K562 (cell line): ENCODE measurements at regions not wholly inside any gene's neighbourhood (a gene's known extent, or its start where the extent isn't known, plus 50 kb on each side); places are given as distances from the start of the nearest gene placed in this dataset.

Experiments
- BCL6 ChIP-seq: fragments of 250-450 bp; sonication (Bioruptor Pico); IDR thresholded peaks from 2 replicates; pipeline ENCODE4 v1.4.0; 2020
- HEY1 ChIP-seq: fragments of 250-450 bp; sonication (Bioruptor Pico); IDR thresholded peaks from 2 replicates; pipeline ENCODE4 v1.5.0; 2020; ENCODE audit warnings: mild to moderate bottlenecking, moderate library complexity, borderline replicate concordance
- NFE2L1 ChIP-seq: fragments of 450-650 bp; IDR thresholded peaks from 2 replicates; pipeline ENCODE4 v1.6.1; 2016; ENCODE audit warnings: missing genetic modification characterization, low read depth, mild to moderate bottlenecking, missing compliant biosample characterization, moderate library complexity, borderline replicate concordance
- POLR2A ChIP-seq: fragments of 450-650 bp; conservative IDR thresholded peaks from 2 replicates; pipeline ENCODE4 v1.6.1; 2016
- SREBF1 ChIP-seq: fragments of 150-350 bp; IDR thresholded peaks from 2 replicates; pipeline ENCODE4 v1.6.1; 2014; ENCODE audit warnings: antibody characterized with exemption, low read depth, low read length, borderline replicate concordance
- ZNF232 ChIP-seq: sonication (generic); formaldehyde crosslinking; IDR thresholded peaks from 2 replicates; pipeline ENCODE4 v1.8.0; 2022; ENCODE audit warnings: mild to moderate bottlenecking, missing genetic modification reagents
- TF ChIP-seq, protein P1 (sequence below), 3 experiments: IDR thresholded peaks in 2 of 3; conservative IDR thresholded peaks in 1 of 3; 2 replicates each; pipeline ENCODE4 v1.5.1; 2011 to 2012; ENCODE audit warnings: low read length in 3 of 3, mild to moderate bottlenecking in 3 of 3, control low read depth in 2 of 3, improper control_type of control experiment in 1 of 3, inconsistent platforms in 1 of 3, low read depth in 1 of 3, mixed read lengths in 1 of 3, moderate library complexity in 1 of 3; ENCODE audit not compliant: insufficient read depth in 2 of 3
- TF ChIP-seq, protein P2 (sequence below): fragments of 450-650 bp; formaldehyde crosslinking; IDR thresholded peaks from 2 replicates; pipeline ENCODE4 v1.4.0; 2022; ENCODE audit warnings: missing genetic modification characterization

GRCh38 chr9:691825-692400 lies 149.6 kb upstream of the DMRT1 start:
- TF ChIP-seq HEY1 (CRISPR knock-in tag) (no peak), POLR2A (no peak), SREBF1 (no peak), ZNF232 (CRISPR knock-in tag) (no peak), NFE2L1 (tag) (no peak), BCL6 (CRISPR knock-in tag) (no peak)
- TF ChIP-seq, protein P1, sequence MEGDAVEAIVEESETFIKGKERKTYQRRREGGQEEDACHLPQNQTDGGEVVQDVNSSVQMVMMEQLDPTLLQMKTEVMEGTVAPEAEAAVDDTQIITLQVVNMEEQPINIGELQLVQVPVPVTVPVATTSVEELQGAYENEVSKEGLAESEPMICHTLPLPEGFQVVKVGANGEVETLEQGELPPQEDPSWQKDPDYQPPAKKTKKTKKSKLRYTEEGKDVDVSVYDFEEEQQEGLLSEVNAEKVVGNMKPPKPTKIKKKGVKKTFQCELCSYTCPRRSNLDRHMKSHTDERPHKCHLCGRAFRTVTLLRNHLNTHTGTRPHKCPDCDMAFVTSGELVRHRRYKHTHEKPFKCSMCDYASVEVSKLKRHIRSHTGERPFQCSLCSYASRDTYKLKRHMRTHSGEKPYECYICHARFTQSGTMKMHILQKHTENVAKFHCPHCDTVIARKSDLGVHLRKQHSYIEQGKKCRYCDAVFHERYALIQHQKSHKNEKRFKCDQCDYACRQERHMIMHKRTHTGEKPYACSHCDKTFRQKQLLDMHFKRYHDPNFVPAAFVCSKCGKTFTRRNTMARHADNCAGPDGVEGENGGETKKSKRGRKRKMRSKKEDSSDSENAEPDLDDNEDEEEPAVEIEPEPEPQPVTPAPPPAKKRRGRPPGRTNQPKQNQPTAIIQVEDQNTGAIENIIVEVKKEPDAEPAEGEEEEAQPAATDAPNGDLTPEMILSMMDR (IDR thresholded peaks at IDR 0.05 in 2 of 3, conservative IDR thresholded peaks at IDR 0.05 in 1 of 3; ENCODE audit: insufficient read depth in 2 of 3, low read depth in 1 of 3, low read length in 3 of 3): no peak
- TF ChIP-seq, protein P2, sequence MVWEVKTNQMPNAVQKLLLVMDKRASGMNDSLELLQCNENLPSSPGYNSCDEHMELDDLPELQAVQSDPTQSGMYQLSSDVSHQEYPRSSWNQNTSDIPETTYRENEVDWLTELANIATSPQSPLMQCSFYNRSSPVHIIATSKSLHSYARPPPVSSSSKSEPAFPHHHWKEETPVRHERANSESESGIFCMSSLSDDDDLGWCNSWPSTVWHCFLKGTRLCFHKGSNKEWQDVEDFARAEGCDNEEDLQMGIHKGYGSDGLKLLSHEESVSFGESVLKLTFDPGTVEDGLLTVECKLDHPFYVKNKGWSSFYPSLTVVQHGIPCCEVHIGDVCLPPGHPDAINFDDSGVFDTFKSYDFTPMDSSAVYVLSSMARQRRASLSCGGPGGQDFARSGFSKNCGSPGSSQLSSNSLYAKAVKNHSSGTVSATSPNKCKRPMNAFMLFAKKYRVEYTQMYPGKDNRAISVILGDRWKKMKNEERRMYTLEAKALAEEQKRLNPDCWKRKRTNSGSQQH (CRISPR knock-in tag): no peak
